NOMO-1 treated with DMSO at 0.1 percent for 48 hours (cell line): ENCODE measurements at regions not wholly inside any gene's neighbourhood (a gene's known extent, or its start where the extent isn't known, plus 50 kb on each side); places are given as distances from the start of the nearest gene placed in this dataset.

ENCODE experiments used
- DNase-seq: peaks from one replicate; lab custom pipeline; 2025; ENCODE audit not compliant: unreplicated experiment; lab: John Stamatoyannopoulos, UW

DNA sequence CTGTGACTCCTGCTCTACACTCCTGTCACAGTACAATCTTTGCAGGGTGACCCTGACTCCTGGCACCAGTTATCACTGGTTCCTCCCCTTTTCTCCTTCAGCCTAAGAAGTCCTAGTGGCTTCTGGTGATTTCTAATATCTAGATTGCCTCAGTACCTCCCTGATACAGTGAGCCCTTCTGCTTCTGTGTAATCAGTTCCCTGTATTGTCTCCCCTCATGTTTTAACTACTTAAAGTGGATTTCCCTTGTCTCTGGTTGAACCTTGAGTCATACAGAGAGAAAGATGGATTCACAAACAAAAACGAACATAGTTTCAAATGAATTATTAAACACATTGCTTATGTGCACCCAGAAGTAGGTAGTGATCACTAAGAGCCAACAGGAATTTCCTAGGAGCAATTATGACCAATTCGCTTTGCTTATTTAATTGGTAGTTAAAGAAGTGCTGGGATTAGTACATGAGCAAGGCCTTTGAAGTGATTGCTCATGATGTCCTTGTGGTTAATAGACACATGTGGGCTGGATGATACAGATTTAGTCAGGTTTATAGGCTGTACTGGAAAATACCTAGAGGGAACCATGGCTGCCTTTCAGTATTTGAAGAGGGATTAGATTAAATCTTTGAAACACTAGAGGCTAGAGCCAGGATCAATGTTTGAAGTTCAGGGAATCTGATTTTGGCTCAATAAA lies 145.8 kb upstream of the MEF2C start:
- no peak for DNase-seq

DNA sequence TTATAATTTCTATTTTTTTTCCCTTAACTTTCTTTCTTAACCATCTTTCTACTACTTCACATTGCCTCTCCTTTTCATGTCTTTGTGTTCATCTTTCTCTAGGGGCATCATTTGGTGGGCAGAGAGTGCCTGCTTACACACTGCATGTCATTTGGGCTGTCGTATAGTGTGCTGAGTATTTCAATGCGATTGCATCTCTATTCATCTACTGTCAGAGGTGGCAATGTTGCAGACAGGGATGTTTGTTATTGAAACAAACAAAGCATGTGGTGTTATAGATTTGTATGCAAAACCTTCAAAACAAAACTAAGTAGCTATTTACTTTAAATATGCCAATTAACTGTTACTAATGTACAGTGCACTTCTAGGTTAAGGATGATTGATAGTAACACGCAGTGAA lies 141.1 kb upstream of the MEF2C start:
- no peak for DNase-seq

DNA sequence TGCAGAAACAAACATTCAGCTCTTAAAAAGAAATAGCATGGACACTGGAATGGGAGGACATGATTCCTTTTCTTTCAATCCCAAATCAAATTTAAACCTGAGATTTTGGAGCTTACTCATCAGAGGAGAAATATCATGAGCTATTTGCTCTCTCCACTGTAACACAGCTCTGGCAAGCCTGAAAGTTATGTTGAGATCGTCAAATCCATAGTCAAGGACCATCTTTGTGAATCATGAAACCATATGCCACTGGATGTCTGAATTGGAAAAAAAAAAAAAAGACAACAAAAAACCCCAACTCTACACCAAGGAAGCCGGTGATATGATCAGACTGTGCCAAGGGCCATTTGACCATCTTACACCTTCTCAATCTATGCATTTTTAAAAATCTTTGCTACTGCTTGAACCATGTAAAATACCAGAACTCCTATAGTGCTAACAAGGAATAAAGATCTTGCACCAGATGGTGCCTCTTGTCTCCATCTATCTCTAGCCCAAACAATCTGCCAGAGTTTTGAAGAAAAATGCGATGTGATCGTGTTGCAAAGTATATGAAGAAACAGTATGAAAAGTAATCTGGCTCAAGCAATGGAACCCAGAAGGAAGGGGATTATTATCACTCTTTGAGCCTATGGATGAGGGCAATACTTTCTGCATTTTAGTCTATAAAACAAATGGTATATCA lies 138.1 kb upstream of the MEF2C start:
- DNase-seq, result no peak

DNA sequence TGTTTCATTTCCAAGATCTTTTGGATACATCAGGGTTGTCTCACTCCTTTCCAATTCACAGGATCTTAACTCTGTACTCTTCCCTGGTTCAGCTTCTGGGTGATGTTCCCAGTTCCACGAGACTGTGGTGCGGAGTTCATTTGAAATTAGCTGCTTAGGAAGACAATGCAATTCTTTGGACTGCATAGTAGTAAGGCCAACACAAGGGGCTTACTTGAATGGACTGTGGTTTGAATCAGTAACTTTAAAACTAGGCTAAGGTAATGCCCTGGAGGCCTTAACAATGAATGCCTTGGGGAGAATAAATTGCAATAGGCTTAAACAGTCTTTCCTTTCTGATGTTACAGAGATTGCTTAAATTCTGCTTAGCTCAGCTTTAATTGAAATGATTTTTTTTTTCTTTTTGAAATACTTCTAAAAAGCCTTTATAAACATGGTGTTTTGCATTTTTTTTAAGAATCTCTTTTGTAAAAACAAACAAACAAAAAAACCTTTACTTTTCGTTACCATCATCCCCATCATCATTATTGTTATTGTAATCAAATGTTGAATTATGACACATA lies 133.8 kb upstream of the MEF2C start:
- no peak for DNase-seq

DNA sequence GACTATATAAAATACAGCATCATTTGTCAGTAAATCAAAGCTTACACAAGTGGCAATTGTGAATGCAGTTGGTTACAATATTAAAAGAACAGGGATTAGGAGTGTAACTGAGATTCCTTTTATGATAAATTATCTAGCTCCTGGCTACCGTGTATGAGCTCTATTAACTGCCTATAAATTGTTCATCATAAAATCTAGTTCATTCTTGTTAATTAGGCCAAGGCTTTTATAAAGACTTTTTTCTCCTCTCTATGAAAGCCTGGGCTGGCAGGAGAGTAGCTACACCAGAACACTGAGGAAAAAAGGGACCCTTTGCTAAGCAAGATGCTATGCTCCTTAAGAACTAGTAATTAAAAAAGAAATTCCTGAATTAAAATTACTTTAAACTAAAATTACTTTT lies 132.4 kb upstream of the MEF2C start:
- no peak for DNase-seq

DNA sequence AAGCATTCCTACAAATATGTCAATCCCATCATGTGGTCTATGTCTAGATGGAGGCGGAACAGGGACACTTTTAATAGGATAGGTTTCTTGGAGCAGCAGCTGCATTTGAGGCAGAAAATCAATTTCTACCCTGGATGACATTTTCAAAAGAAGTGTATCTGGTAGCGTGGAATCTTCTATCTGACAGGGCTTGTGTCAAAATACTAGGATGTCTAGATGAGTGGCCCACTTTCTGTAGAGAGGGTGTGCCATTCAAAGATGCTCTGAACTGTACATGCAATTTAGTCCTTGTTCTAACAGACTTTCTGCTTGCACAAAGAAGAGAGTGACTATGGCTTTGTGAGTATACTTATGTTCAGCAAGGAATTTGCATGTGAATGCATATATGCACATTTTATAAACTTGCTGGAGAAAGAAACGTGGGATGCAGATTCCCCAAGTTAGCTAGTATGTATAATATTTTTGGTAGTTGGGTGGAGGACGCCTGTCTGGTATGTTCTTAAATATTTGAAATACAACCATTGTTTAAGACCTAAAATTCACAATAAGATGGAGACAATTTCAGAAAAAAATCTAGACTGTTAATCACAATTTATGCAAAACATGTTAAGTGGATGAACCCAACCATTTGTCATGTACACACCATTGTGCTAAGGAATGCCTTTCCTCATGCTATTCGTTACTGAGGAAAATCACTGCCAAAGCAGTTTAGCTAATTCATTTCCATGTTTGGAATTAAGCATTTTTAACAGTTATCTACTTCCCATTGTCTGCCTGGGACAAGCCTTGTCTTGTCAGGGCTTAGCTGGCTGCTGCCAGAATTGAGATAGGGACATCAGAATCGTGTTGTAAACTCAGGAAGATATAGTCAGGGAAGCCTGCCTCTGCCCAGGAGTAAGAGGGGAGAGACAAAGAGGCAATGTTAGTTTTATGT lies 129.1 kb upstream of the MEF2C start:
- no peak for DNase-seq

DNA sequence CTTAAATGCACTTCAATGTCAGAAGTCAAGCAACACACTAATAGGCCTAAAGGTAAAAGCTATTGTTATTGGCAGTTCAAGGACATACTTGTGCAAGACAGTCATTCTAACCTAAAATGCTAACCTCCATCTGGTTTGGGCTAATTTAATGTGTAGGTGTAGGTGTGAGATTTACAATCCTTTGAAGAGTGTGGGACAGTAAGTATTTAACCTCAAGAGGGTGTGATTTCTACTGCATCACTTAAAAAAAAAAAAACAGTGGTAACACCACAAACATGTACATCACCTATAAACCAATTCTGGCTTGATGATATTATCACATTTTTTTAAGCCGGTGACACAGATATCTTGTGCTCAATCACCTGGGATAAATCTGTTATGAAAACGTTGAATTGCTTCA lies 127.5 kb upstream of the MEF2C start:
- no peak for DNase-seq

DNA sequence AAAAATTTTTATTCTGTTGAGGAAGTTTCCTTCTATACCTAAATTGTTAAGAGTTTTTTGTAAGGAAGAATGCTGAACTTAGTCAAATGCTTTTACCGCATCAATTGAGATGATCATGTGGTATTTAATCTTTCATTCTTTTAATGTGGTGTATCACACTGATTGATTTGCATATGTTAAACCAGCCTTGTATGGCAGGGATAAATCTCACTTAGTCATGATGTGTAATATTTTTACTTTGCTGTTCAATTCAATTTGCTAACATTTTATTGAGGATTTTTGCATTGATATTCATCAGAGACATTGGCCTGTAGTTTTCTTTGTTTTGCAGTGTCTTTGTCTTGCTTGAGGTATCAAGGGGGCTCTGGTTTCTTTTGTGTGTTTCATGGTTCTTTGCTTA lies 125.3 kb upstream of the MEF2C start:
- DNase-seq, result no peak

DNA sequence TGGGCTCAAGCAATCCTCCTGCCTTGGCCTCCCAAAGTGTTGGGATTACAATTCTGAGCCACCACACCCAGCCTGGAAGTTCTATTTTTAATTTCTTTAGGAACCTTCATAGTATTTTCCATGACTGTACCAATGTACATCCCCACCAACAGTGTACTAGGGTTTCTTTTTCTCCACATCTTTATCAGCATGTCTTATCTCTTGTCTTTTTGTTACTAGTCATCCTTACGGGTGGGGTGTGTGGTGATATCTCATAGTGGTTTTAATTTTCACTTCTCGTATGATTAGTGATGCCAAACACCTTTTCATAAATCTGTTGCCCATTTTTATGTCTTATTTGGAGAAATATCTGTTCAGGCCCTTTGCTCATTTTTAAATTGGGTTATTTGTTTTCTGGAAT lies 123.0 kb upstream of the MEF2C start:
- DNase-seq, result no peak

DNA sequence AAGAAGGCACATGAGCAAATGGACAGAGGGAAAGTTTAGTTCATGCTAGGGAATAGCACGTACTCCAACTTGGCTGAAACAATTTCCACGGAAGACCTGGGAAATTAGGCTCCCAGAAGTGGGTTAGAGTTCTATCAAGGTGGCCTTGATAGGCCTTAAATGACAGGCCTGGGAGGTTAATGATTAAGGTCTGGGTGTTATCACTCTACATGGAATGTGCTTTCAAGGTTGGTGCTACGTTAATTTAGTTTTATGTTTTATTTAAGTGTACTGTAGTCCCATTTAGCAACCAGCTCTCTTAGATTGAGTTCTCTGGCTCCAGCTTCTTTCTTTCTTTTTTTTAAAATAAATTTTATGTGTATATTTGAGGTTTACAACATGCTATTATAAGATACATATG lies 121.4 kb upstream of the MEF2C start:
- DNase-seq, result no peak

DNA sequence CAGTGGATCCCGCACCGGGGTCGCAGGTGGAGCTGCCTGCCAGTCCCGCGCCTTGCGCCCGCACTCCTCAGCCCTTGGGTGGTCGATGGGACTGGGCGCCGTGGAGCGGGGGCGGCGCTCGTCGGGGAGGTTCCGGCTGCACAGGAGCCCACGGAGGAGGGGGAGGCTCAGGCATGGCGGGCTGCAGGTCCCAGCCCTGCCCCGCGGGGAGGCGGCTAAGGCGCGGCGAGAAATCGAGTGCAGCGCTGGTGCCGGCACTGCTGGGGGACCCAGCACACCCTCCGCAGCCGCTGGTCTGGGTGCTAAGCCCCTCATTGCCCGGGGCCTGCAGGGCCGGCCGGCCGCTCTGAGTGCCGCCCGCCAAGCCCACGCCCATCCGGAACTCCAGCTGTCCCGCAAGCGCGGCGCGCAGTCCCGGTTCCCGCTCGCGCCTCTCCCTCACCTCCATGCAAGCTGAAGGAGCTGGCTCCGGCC lies 120.6 kb upstream of the MEF2C start:
- no peak for DNase-seq

DNA sequence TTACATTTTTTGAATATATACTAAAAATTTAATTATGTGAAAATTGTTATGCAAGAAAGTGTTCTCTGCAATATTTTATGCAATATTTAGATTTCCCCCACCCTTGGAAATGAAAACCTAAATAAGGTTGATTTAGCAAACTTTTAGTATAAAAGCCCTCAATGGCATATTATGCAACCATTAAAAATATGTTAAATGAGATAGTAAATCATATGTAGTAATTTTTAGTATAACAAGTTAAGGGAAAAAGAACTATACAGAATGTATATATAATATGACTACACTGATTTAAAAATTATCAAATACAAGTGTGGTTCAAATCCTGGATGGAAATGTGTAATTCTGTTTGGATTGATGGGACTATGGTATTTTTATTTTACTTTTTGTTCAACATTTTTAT lies 116.9 kb upstream of the MEF2C start:
- DNase-seq, result no peak

DNA sequence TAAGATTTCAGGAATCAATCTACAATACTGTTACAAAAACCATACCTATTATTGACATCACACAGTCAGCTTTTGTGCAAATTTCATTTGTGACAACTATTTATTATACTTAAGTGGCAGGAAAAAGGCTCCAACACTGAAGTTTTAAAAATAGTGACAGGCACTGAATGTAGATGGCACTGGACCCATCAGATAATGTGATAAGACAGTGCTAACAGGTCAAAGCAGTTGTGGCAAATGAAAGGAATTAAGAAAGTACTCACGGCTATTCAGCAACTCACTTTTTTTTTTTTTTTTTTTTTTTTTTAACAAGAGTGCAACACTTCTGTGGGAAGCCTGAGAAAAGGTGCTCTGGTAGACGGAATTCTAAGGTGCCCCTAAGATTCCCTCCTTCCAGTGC lies 115.0 kb upstream of the MEF2C start:
- DNase-seq, result no peak

DNA sequence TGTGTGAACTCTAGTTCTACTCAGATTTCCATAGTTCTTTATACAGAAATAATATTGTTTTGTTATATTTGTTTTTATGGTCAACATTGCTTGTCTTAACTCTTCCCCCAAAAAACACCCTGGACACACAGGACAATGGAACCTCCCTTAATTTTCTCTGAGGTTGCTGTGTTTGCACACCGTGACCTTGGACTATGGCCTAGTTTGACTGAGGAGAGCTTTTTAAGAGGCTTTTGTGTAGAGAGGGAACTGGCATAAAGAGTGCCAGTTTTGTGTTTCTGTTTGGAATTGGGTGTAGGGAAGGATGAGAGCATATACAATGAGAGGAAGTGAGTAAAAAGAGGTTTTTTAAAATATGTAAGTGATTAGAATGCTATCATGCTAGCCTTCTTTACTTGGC lies 101.1 kb upstream of the MEF2C start:
- no peak for DNase-seq

DNA sequence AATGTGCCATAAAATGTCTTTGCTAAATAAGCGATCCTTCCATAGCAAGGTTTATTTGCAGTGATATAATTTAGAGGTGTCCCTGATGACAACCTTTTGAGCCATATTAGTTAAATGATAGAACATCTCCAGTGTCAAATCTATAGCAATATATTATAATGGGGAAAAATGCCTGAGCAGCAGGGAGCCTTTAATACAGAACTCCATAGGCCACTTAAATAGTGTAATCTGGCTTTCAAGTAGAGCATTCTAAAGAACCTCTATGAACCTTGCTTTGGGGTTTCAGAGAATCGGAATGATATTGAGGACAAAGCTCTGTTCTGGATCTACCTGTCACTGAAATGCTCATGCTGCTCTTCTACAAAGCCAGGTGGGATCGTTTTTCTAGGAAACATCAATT lies 96.7 kb upstream of the MEF2C start:
- no peak for DNase-seq

DNA sequence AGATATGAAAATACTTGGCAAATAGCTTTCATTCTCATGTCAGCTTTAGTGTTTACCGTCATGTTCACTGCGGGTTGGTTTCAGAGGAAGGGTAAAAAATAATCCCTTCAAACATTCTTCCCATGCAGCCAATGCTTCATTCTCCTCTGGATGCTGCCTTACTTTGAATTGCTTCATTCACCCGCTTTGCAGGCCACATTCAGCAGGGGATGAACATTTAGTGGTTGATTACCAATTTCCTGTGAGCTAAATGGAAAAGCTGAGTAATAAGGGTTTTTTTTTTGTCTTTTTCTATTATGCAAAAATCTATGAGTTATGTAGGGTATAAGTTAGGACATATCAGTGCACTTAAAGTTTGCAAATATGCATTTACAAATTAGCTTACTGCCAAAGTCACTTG lies 96.3 kb upstream of the MEF2C start:
- DNase-seq, result peak; percentile 78

DNA sequence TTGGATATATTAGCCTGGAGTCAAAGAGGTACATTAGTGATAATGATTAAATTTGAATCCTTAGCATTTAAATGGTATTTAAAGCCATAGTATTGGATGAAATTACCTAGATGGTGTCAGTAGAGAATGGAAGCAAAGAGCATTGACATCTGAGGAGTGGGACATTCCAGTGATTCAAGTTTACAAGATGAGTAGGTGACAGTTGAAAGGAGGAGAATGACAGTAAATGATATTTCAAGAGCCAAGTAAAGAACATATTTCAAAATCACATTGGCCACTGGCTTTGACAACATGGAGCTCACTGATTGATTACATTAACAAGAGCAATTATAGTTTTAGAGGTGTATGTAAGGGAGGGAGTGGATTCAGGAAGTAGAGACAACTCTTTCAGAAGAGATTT lies 93.9 kb upstream of the MEF2C start:
- peak; percentile 15 for DNase-seq

DNA sequence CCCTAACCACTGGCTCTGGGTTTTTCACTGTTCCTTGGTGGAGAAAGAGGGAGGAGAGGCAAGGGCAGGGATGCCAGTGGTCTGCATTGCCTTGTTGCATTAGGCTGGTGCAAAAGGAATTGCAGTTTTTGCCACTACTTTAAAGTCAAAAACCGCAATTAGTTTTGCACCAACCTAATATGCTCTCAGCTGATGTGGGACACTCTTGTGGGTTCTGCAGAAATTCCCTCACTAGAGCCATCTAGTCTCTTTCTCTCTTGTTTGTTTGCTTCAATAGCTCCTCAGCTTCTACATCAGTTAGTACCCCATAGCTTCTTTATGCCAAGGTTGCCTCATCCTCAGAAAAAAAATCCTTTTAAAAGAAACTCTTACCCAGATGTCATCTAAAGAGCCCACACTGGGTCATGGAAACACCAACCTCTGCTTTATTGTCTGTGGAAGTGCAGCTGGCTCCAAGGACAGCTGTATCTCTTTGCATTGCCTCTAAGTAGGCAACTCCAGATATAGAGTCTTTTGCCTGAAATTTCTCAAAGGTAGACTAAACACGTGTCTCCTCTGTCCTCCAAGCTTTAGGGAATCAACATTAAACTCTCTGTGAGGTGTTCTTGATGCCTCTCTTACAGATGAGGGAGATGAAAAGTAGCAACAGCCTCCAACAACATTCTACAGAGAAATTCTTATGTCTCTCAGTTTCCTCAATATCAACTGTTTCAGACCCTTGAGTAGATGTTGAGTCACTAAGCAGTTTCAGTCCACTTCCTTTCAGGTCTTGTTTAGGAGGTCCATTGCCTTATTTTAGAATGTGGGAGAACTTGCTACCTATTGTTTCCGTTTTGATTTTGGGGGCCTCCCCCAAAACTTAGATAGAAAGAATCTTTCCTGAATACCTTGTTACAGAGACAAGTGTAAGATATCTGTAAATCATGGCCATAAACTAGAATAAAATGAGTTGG lies 84.9 kb upstream of the MEF2C start:
- no peak for DNase-seq

DNA sequence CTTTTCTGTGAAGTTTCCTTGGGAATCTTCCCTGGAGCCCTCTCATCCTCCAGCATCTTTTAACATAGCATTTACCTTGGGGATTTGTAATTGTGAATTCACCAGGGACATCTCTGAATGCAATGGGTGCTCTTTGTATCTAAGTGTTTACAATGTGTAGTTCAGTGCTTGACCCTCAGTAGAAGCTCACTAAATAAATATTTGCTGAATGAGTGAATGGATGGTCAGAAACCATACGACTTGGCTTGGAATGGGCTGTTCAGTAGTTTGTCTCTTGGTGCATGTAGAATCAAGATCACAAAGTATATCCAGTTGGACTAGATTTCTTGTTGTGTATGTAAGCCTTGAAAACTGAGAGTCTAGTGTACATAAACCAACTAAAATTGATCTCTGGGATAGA lies 81.8 kb upstream of the MEF2C start:
- DNase-seq, result no peak

DNA sequence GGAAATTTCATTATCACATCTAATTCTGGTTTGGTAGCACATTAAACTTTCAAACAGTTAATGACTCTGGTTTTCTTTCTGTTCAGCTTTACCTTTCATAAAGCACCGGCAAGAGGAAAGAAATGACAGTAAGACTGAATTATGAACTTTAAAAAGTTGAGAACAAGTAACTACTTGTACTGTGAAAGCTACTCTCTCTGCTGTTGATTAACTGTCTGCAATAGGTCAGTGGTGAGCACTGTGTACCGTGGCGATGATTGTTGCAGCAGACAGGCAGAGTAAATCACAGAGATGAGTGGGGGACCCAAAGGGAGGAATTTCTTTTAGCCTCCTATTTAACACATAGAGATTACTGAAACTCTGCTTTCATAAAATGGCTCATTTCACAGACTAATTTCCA lies 74.0 kb upstream of the MEF2C start:
- no peak for DNase-seq
